ENCODE measurements at regions not wholly inside any gene's neighbourhood (a gene's known extent, or its start where the extent isn't known, plus 50 kb on each side); places are given as distances from the start of the nearest gene placed in this dataset.

DNA sequence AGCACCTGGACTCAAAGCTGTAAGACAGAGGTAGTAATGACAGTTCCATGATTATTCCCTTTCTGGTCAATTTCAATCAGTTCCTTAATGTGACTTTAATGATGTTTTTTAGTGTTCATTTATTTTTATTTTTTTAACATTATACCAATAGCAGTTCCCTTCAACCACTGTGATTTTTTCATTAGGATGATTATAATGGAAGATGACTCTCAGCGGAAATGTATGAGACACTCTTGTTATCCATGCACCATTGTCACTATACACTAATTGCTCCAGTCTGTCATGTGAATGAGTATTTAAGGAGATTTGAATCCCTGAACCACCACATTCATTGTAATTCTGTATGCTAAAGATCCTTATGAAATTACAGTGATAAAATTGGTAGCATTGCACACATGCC lies 2102.3 kb upstream of the AGA start:
- TF ChIP-seq CTCF (IDR thresholded peaks at IDR 0.05 in 4 of 5, conservative IDR thresholded peaks at IDR 0.05 in 1 of 5) (no peak), POLR2A (IDR thresholded peaks at IDR 0.05) (no peak)

Measured in gastrocnemius medialis (tissue), 4 donors.